ENCODE measurements at regions not wholly inside any gene's neighbourhood (a gene's known extent, or its start where the extent isn't known, plus 50 kb on each side); places are given as distances from the start of the nearest gene placed in this dataset.

DNA sequence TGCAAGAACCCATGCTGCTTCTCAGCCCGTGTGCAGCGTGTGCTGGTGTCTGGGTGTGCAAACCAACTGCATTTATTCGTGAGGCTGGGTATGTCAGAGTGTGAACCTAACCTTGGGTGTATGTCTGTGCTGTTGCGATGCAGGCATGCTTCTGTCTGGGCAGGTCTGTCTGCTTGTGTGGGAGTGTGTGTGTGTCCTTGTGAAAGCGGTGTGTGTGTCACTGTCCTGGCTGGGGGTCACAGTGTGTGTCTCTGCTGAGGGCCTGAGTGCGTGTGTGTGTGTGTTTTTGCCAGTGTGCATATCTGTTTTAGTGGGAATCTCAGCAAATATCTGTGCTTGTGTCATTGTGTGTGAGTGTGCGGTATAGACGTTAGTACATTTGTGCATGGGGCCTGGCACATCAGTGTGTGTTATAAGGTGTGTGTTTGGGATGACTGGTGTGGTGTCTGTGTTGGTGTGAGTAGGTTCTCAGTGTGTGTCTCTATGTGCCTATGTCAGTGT is 121.8 kb downstream of the CYLD start:
- H2AFZ ChIP-seq (ENCODE audit: low read depth, low read length) = no peak overlapping the region
- CTCF ChIA-PET = no interaction called here
- H3K4me2 ChIP-seq (ENCODE audit: insufficient read depth, low read length) = no peak overlapping the region
- peaks cover 1% of the 10 kb centered on the region for H3K9me3 ChIP-seq (replicated peaks; ENCODE audit: control insufficient read depth, insufficient read depth, low read length)
- no peaks in the 10 kb centered on the region for H3K9me1 ChIP-seq (replicated peaks; ENCODE audit: control insufficient read depth, extremely low read depth, insufficient read depth, low read length)
- TF ChIP-seq POLR2AphosphoS5 (IDR thresholded peaks at IDR 0.05; ENCODE audit: insufficient read depth, low read depth, low read length) (no peak), FOS (IDR thresholded peaks at IDR 0.05; ENCODE audit: borderline replicate concordance, insufficient read depth, low read length) (no peak), POLR2A (IDR thresholded peaks at IDR 0.05; ENCODE audit: low read depth, low read length) (no peak), MAX (IDR thresholded peaks at IDR 0.05; ENCODE audit: insufficient read depth, insufficient read length) (no peak), EZH2 (IDR thresholded peaks at IDR 0.05; ENCODE audit: borderline replicate concordance, low read depth, low read length, severe bottlenecking) (no peak), JUN (IDR thresholded peaks at IDR 0.05; ENCODE audit: borderline replicate concordance, insufficient read depth, insufficient read length, low read depth) (no peak), GATA2 (IDR thresholded peaks at IDR 0.05; ENCODE audit: insufficient read depth, insufficient read length, low read depth, low read length) (no peak), MYC (IDR thresholded peaks at IDR 0.05; ENCODE audit: low read depth, low read length) (no peak)
- TF ChIP-seq, protein P1, sequence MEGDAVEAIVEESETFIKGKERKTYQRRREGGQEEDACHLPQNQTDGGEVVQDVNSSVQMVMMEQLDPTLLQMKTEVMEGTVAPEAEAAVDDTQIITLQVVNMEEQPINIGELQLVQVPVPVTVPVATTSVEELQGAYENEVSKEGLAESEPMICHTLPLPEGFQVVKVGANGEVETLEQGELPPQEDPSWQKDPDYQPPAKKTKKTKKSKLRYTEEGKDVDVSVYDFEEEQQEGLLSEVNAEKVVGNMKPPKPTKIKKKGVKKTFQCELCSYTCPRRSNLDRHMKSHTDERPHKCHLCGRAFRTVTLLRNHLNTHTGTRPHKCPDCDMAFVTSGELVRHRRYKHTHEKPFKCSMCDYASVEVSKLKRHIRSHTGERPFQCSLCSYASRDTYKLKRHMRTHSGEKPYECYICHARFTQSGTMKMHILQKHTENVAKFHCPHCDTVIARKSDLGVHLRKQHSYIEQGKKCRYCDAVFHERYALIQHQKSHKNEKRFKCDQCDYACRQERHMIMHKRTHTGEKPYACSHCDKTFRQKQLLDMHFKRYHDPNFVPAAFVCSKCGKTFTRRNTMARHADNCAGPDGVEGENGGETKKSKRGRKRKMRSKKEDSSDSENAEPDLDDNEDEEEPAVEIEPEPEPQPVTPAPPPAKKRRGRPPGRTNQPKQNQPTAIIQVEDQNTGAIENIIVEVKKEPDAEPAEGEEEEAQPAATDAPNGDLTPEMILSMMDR (IDR thresholded peaks at IDR 0.05; ENCODE audit: extremely low read depth in 1 of 2, insufficient read depth in 1 of 2, low read depth in 1 of 2, low read length in 2 of 2) = no peak
- intact Hi-C loops (cut with micrococcal nuclease) (no loop called here), dilution Hi-C loops (cut with MboI; ENCODE audit: extremely low pct_ligation_motif_present, low sequenced_read_pairs) (no loop called here)
- no TSS peak for BruUV-seq (replicated peaks)
- no peaks in the 10 kb centered on the region for H3K27me3 ChIP-seq (ENCODE audit: control insufficient read depth in 2 of 2, insufficient read depth in 2 of 2, low read length in 2 of 2)
- no peak overlapping the region for H3K4me3 ChIP-seq (replicated peaks in 1 of 3; ENCODE audit: insufficient read depth in 1 of 3, low read depth in 1 of 3, low read length in 3 of 3)
- no peak overlapping the region for H3K27ac ChIP-seq (ENCODE audit: insufficient read depth, low read depth, low read length)
- FAIRE-seq (no peak), DNase-seq (ENCODE audit: low read depth, low spot score) (no peak)
- POLR2A ChIA-PET = no interaction called here
- no peak overlapping the region for H3K9ac ChIP-seq (replicated peaks; ENCODE audit: extremely low read depth, insufficient read depth, low read length)
- no peaks in the 10 kb centered on the region for H3K79me2 ChIP-seq (ENCODE audit: control insufficient read depth, insufficient read depth, low read length)
- no peaks in the 10 kb centered on the region for H4K20me1 ChIP-seq (replicated peaks; ENCODE audit: control insufficient read depth, extremely low read depth, insufficient read depth, low read length)
- H3K36me3 ChIP-seq (ENCODE audit: control insufficient read depth in 2 of 2, extremely low read depth in 1 of 2, insufficient read depth in 2 of 2, low read length in 2 of 2) = no peaks in the 10 kb centered on the region
- no peaks in the 10 kb centered on the region for H3K4me1 ChIP-seq (ENCODE audit: control insufficient read depth, extremely low read depth, insufficient read depth, low read length)

All from endothelial cell of umbilical vein (primary cell).